OCI-LY3 (cell line): ENCODE measurements at regions not wholly inside any gene's neighbourhood (a gene's known extent, or its start where the extent isn't known, plus 50 kb on each side); places are given as distances from the start of the nearest gene placed in this dataset.

Experiments
- CTCF ChIP-seq: fragments of 200-600, 300-600 bp; sonication (generic); IDR thresholded peaks from 2 replicates; pipeline ENCODE4 v1.5.1; 2014; ENCODE audit warnings: antibody characterized with exemption, low read length, low read depth
- EZH2phosphoT487 ChIP-seq: fragments of 200-600 bp; shearing (Covaris generic); IDR thresholded peaks from 2 replicates; pipeline ENCODE4 v1.6.1; 2018; ENCODE audit warnings: antibody characterized with exemption, mixed run types, low read depth

DNA sequence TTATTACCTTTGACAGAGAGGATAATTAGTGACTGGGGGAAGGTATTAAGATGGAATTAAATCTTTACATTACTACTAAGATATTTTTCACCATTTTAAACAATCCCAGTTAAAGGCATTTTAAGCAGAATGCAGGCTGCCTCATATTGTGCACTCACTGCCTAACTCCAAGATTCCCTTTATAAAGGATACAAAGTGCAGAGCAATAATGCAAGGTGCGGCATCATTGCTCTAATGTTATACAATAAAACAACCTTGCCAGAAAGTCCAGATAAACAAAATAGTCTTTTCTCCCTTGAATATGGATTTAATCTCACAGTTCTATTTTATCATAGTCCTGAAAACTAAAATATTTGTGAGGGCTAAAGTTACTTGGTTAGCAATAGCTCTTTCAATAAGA, 1031.6 kb upstream of the SEMA6D start:
- TF ChIP-seq CTCF = no peak
- TF ChIP-seq EZH2phosphoT487 = no peak
